Endothelial cell of umbilical vein (primary cell): ENCODE measurements at regions not wholly inside any gene's neighbourhood (a gene's known extent, or its start where the extent isn't known, plus 50 kb on each side); places are given as distances from the start of the nearest gene placed in this dataset.

Experiments used
- BruUV-seq: library from RNA; stranded (reverse); fragments of 400-500 nt; replicated peaks from 2 replicates; lab custom pipeline; 2021; lab: Mats Ljungman, UMichigan
- CTCF ChIA-PET: fragments of 300-600, 350-600 bp; sonication (Branson Sonifier 250); formaldehyde crosslinking; loops from one replicate; lab custom pipeline; 2021; ENCODE audit warnings: antibody characterized with exemption, inconsistent platforms; lab: Charles Lee
- POLR2A ChIA-PET: fragments of 300-600, 350-600 bp; sonication (Branson Sonifier 250); formaldehyde crosslinking; loops from one replicate; lab custom pipeline; 2021; ENCODE audit warnings: antibody characterized with exemption, inconsistent platforms; lab: Charles Lee
- DNase-seq: peaks from one replicate; pipeline ENCODE4 v3.0.0-alpha.2; 2011; ENCODE audit warnings: low read depth, low spot score
- FAIRE-seq: peaks from 2 replicates; lab custom pipeline; 2011; peaks lifted over from hg19 to GRCh38; lab: Jason Lieb, UNC
- H2AFZ ChIP-seq: 2 replicates; pipeline ENCODE4 v1.6.0; 2012; ENCODE audit warnings: low read depth, low read length, control low read depth, inconsistent platforms
- H3K27ac ChIP-seq: 2 replicates; pipeline ENCODE4 v1.5.1; 2011; ENCODE audit warnings: low read depth, mild to moderate bottlenecking, control low read depth, low read length, moderate library complexity; ENCODE audit not compliant: insufficient read depth
- H3K27me3 ChIP-seq, 2 experiments: 2 replicates each; pipeline versions ENCODE4 v1.6.0 to v1.6.1; 2011; ENCODE audit warnings: low read length in 2 of 2, mixed read lengths in 1 of 2; ENCODE audit not compliant: control insufficient read depth in 2 of 2, insufficient read depth in 2 of 2
- H3K36me3 ChIP-seq, 2 experiments: 2 replicates in 1 of 2; 3 replicates in 1 of 2; pipeline ENCODE4 v1.5.1; 2011; ENCODE audit warnings: low read length in 2 of 2, mild to moderate bottlenecking in 1 of 2, moderate library complexity in 1 of 2; ENCODE audit not compliant: control insufficient read depth in 2 of 2, insufficient read depth in 2 of 2; ENCODE audit errors: extremely low read depth in 1 of 2
- H3K4me1 ChIP-seq: 3 replicates; pipeline ENCODE4 v1.5.1; 2011; ENCODE audit warnings: mild to moderate bottlenecking, low read length; ENCODE audit not compliant: control insufficient read depth, insufficient read depth; ENCODE audit errors: extremely low read depth
- H3K4me2 ChIP-seq: 2 replicates; pipeline ENCODE4 v1.6.1; 2011; ENCODE audit warnings: low read length, control low read depth, mixed read lengths; ENCODE audit not compliant: insufficient read depth
- H3K4me3 ChIP-seq, 3 experiments: fragments of 200-600 bp in 1 of 3; sonication (generic), shearing (Covaris generic) in 1 of 3; replicated peaks in 1 of 3; 2 replicates each; pipeline ENCODE4 v1.5.1; 2011 to 2016; ENCODE audit warnings: control low read depth in 3 of 3, low read length in 3 of 3, mild to moderate bottlenecking in 2 of 3, inconsistent platforms in 1 of 3, low read depth in 1 of 3, moderate library complexity in 1 of 3; ENCODE audit not compliant: insufficient read depth in 1 of 3
- H3K79me2 ChIP-seq: 2 replicates; pipeline ENCODE4 v1.6.0; 2012; ENCODE audit warnings: low read length, inconsistent platforms; ENCODE audit not compliant: control insufficient read depth, insufficient read depth
- H3K9ac ChIP-seq: replicated peaks from 2 replicates; pipeline ENCODE3; 2011; ENCODE audit warnings: low read length, control low read depth; ENCODE audit not compliant: insufficient read depth; ENCODE audit errors: extremely low read depth
- H3K9me1 ChIP-seq: replicated peaks from 3 replicates; pipeline ENCODE4 v1.6.0; 2011; ENCODE audit warnings: mild to moderate bottlenecking, low read length; ENCODE audit not compliant: control insufficient read depth, insufficient read depth; ENCODE audit errors: extremely low read depth
- H3K9me3 ChIP-seq: replicated peaks from 2 replicates; pipeline ENCODE4 v1.5.1; 2012; ENCODE audit warnings: low read length, inconsistent platforms; ENCODE audit not compliant: control insufficient read depth, insufficient read depth
- H4K20me1 ChIP-seq: replicated peaks from 2 replicates; pipeline ENCODE3; 2011; ENCODE audit warnings: mild to moderate bottlenecking, low read length; ENCODE audit not compliant: control insufficient read depth, insufficient read depth; ENCODE audit errors: extremely low read depth
- EZH2 ChIP-seq: IDR thresholded peaks from 2 replicates; pipeline ENCODE4 v1.6.1; 2012; ENCODE audit warnings: borderline replicate concordance, low read depth, mild to moderate bottlenecking, moderate library complexity, low read length, inconsistent platforms; ENCODE audit not compliant: severe bottlenecking
- JUN ChIP-seq: IDR thresholded peaks from 2 replicates; pipeline ENCODE4 v1.6.1; 2011; ENCODE audit warnings: borderline replicate concordance, low read depth; ENCODE audit not compliant: insufficient read length, insufficient read depth
- POLR2A ChIP-seq: IDR thresholded peaks from 2 replicates; pipeline ENCODE4 v1.6.1; 2012; ENCODE audit warnings: low read depth, mild to moderate bottlenecking, control low read depth, low read length
- POLR2AphosphoS5 ChIP-seq: IDR thresholded peaks from 2 replicates; pipeline ENCODE4 v1.6.1; 2012; ENCODE audit warnings: low read depth, mild to moderate bottlenecking, control low read depth, low read length, moderate library complexity; ENCODE audit not compliant: insufficient read depth
- dilution Hi-C: fragments of 300-500 bp; cut with MboI; formaldehyde crosslinking; loops from one replicate; pipeline ENCODE4 v1.15.0; 2019; ENCODE audit warnings: low sequenced_read_pairs; ENCODE audit not compliant: extremely low pct_ligation_motif_present
- intact Hi-C: fragments of 100-400 bp; cut with micrococcal nuclease; formaldehyde crosslinking; loops from one replicate; pipeline ENCODE4 v1.10.0; 2022
- TF ChIP-seq, protein P1 (sequence below): IDR thresholded peaks from 2 replicates; pipeline ENCODE4 v1.6.1; 2011; ENCODE audit not compliant: insufficient read depth, insufficient read length

DNA sequence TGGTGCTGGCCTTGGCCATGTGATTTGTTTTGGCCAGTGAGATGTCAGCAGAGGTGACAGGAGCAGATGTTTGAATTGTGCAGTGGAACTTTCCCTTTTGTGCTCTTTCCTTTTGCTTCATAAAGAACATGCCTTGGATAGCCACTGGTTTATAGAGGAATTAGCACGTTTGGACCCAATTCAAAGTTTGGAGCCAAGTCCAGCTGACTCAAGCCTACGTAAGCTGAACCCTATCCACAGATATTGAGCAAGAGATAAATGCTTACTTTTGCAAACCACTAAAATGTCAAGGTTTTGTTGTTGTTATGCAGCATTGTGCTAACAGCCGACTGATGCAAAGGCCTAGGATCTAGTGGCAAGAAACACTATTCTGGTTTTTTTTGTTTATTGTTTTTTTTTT, 230.9 kb upstream of the CITED2 start:
- Histone ChIP-seq H3K36me3 (no peaks in the 10 kb centered on the region), H4K20me1 (no peaks in the 10 kb centered on the region), H2AFZ (no peak overlapping the region), H3K79me2 (no peaks in the 10 kb centered on the region), H3K27ac (no peak overlapping the region), H3K9ac (no peak overlapping the region), H3K9me1 (no peaks in the 10 kb centered on the region), H3K4me1 (peaks cover 4% of the 10 kb centered on the region), H3K4me2 (no peak overlapping the region), H3K9me3 (no peaks in the 10 kb centered on the region), H3K4me3 (no peak overlapping the region), H3K27me3 (no peaks in the 10 kb centered on the region)
- ChIA-PET POLR2A (no interaction called here), CTCF (no interaction called here)
- dilution Hi-C loops (no loop called here), intact Hi-C loops (no loop called here)
- FAIRE-seq (no peak), DNase-seq (no peak)
- BruUV-seq, result no TSS peak
- TF ChIP-seq POLR2A, result no peak
- TF ChIP-seq POLR2AphosphoS5, result no peak

DNA sequence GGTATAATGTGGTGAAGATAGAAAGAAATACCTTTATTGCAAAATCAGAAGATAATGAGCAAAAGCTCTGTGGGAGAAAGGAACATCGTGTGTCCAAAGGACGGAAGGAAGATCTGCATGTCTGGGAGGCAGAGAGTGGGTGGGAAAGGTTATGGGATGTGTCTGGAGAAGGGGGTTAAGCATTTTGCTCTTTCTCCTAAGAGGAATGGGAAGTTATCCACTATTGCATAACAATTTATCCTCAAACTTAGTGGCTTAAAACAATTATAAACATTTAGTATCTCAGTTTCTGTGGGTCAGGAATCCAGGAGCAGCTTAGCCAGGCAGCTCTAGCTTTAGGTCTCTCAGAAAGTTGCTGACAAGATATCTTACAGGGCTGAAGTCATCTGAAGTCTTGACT, 229.1 kb upstream of the CITED2 start:
- Histone ChIP-seq H3K27ac (no peak overlapping the region), H3K9ac (no peak overlapping the region), H3K4me1 (peaks cover 4% of the 10 kb centered on the region), H3K79me2 (no peaks in the 10 kb centered on the region), H3K4me2 (no peak overlapping the region), H3K4me3 (no peak overlapping the region), H3K9me3 (no peaks in the 10 kb centered on the region), H3K27me3 (no peaks in the 10 kb centered on the region), H3K36me3 (no peaks in the 10 kb centered on the region), H3K9me1 (no peaks in the 10 kb centered on the region), H4K20me1 (no peaks in the 10 kb centered on the region), H2AFZ (no peak overlapping the region)
- BruUV-seq, result no TSS peak
- dilution Hi-C loops, result no loop called here
- intact Hi-C loops, result no loop called here
- DNase-seq (no peak), FAIRE-seq (no peak)
- no peak for TF ChIP-seq EZH2
- no peak for TF ChIP-seq POLR2AphosphoS5
- TF ChIP-seq JUN, result no peak
- TF ChIP-seq, protein P1, sequence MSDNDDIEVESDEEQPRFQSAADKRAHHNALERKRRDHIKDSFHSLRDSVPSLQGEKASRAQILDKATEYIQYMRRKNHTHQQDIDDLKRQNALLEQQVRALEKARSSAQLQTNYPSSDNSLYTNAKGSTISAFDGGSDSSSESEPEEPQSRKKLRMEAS, result no peak
- POLR2A ChIA-PET, result no interaction called here
- CTCF ChIA-PET, result no interaction called here
